Right renal cortex interstitium (tissue), 3 donors: ENCODE measurements at regions not wholly inside any gene's neighbourhood (a gene's known extent, or its start where the extent isn't known, plus 50 kb on each side); places are given as distances from the start of the nearest gene placed in this dataset.
"Not testable (repeated sequence)": the region's sequence is repeated elsewhere in the genome, so short reads cannot be mapped to it uniquely, and the experiment has no call there.

ENCODE experiments used
- DNase-seq, 3 donors: peaks; one replicate each; pipeline ENCODE4 v3.0.0-alpha.2; 2013; ENCODE audit warnings: low read depth in 3 of 3, low spot score in 2 of 3

- DNase-seq, result no peak
These were observed 83.8 kb upstream of the RASA1 start for GRCh38 chr5:87183896-87184295.

- DNase-seq, result no peak
These were observed 83.1 kb upstream of the RASA1 start for GRCh38 chr5:87184605-87185004.

GRCh38 chr5:87185838-87186237 is 81.8 kb upstream of the RASA1 start:
- no peak for DNase-seq

- no peak for DNase-seq
These were observed 79.3 kb upstream of the RASA1 start for GRCh38 chr5:87188391-87188790.

- DNase-seq, result no peak
These were observed 77.6 kb upstream of the RASA1 start for GRCh38 chr5:87190041-87190440.

- DNase-seq, result no peak
These were observed 77.0 kb upstream of the RASA1 start for GRCh38 chr5:87190687-87191086.

GRCh38 chr5:87191645-87192044 is 76.0 kb upstream of the RASA1 start:
- DNase-seq, result no peak

GRCh38 chr5:87195104-87195591 is 72.5 kb upstream of the RASA1 start:
- DNase-seq, result no peak

- DNase-seq, result no peak
These were observed 72.1 kb upstream of the RASA1 start for GRCh38 chr5:87195616-87196015.

GRCh38 chr5:87198010-87198409 is 69.7 kb upstream of the RASA1 start:
- no peak for DNase-seq

GRCh38 chr5:87199246-87199645 is 68.4 kb upstream of the RASA1 start:
- not testable (repeated sequence) for DNase-seq

GRCh38 chr5:87199704-87200103 is 68.0 kb upstream of the RASA1 start:
- not testable (repeated sequence) for DNase-seq

- DNase-seq, result no peak
These were observed 57.6 kb upstream of the RASA1 start for GRCh38 chr5:87210076-87210475.

GRCh38 chr5:87210743-87211142 is 56.9 kb upstream of the RASA1 start:
- DNase-seq, result peak; percentile 3 to 27 (median 21)

GRCh38 chr5:87211676-87212075 is 56.0 kb upstream of the RASA1 start:
- DNase-seq, result no peak

- DNase-seq, result not testable (repeated sequence)
These were observed 55.5 kb upstream of the RASA1 start for GRCh38 chr5:87212183-87212582.

GRCh38 chr5:87217480-87217879 is 50.2 kb upstream of the RASA1 start:
- not testable (repeated sequence) for DNase-seq
